ENCODE measurements at regions not wholly inside any gene's neighbourhood (a gene's known extent, or its start where the extent isn't known, plus 50 kb on each side); places are given as distances from the start of the nearest gene placed in this dataset.

GRCh38 chr2:2731101-2731815 lies 400.2 kb upstream of the MYT1L start:
- H3K36me3 ChIP-seq, result no peaks in the 10 kb centered on the region
- no peak overlapping the region for H3K4me3 ChIP-seq
- H3K27ac ChIP-seq, result no peak overlapping the region
- 88% methylated on average over 21 of the region's 21 CpGs for WGBS
- intact Hi-C loops (cut with DNase I), result no loop called here
- no peaks in the 10 kb centered on the region for H3K9me3 ChIP-seq
- H3K4me1 ChIP-seq (replicated peaks), result no peaks in the 10 kb centered on the region
- H3K27me3 ChIP-seq (replicated peaks; ENCODE audit: insufficient read depth), result no peaks in the 10 kb centered on the region
- DNase-seq (ENCODE audit: low spot score), result no peak
- TF ChIP-seq POLR2A (IDR thresholded peaks at IDR 0.05) (no peak), POLR2AphosphoS5 (IDR thresholded peaks at IDR 0.05) (no peak), CTCF (IDR thresholded peaks at IDR 0.05) (no peak)

- DNase-seq (ENCODE audit: low spot score), result no peak
- no peaks in the 10 kb centered on the region for H3K9me3 ChIP-seq
- intact Hi-C loops (cut with DNase I), result no loop called here
- TF ChIP-seq POLR2A (IDR thresholded peaks at IDR 0.05) (no peak), CTCF (IDR thresholded peaks at IDR 0.05) (no peak), POLR2AphosphoS5 (IDR thresholded peaks at IDR 0.05) (no peak)
- H3K27me3 ChIP-seq (replicated peaks; ENCODE audit: insufficient read depth), result no peaks in the 10 kb centered on the region
- WGBS, result 93% methylated on average over 18 of the region's 18 CpGs
- no peak overlapping the region for H3K27ac ChIP-seq
- no peaks in the 10 kb centered on the region for H3K36me3 ChIP-seq
- no peaks in the 10 kb centered on the region for H3K4me1 ChIP-seq (replicated peaks)
- no peak overlapping the region for H3K4me3 ChIP-seq
These were observed 399.3 kb upstream of the MYT1L start for GRCh38 chr2:2730301-2730833.

- WGBS, result 81% methylated on average over 9 of the region's 9 CpGs
- TF ChIP-seq POLR2A (IDR thresholded peaks at IDR 0.05) (no peak), CTCF (IDR thresholded peaks at IDR 0.05) (no peak), POLR2AphosphoS5 (IDR thresholded peaks at IDR 0.05) (no peak)
- Histone ChIP-seq H3K27me3 (replicated peaks; ENCODE audit: insufficient read depth) (no peaks in the 10 kb centered on the region), H3K4me3 (no peak overlapping the region), H3K4me1 (replicated peaks) (no peaks in the 10 kb centered on the region), H3K27ac (no peak overlapping the region), H3K36me3 (no peaks in the 10 kb centered on the region), H3K9me3 (no peaks in the 10 kb centered on the region)
- DNase-seq (ENCODE audit: low spot score), result no peak
- intact Hi-C loops (cut with DNase I), result no loop called here
These were observed 398.2 kb upstream of the MYT1L start for GRCh38 chr2:2729246-2729645.

- no peaks in the 10 kb centered on the region for H3K36me3 ChIP-seq
- TF ChIP-seq CTCF (IDR thresholded peaks at IDR 0.05) (no peak), POLR2AphosphoS5 (IDR thresholded peaks at IDR 0.05) (no peak), POLR2A (IDR thresholded peaks at IDR 0.05) (no peak)
- intact Hi-C loops (cut with DNase I), result no loop called here
- no peaks in the 10 kb centered on the region for H3K4me1 ChIP-seq (replicated peaks)
- no peaks in the 10 kb centered on the region for H3K9me3 ChIP-seq
- no peak overlapping the region for H3K27ac ChIP-seq
- H3K27me3 ChIP-seq (replicated peaks; ENCODE audit: insufficient read depth), result no peaks in the 10 kb centered on the region
- no peak overlapping the region for H3K4me3 ChIP-seq
- WGBS, result 90% methylated on average over 18 of the region's 18 CpGs
- DNase-seq (ENCODE audit: low spot score), result no peak
These were observed 397.6 kb upstream of the MYT1L start for GRCh38 chr2:2728635-2729034.
